PC-3 (cell line): ENCODE measurements at regions not wholly inside any gene's neighbourhood (a gene's known extent, or its start where the extent isn't known, plus 50 kb on each side); places are given as distances from the start of the nearest gene placed in this dataset.

Source experiments
- CTCF ChIP-seq: fragments of 300-600 bp; sonication (generic); conservative IDR thresholded peaks from 2 replicates; pipeline ENCODE4 v1.5.1; 2017; ENCODE audit warnings: antibody characterized with exemption, low read depth, mild to moderate bottlenecking, low read length
- EZH2 ChIP-seq: fragments of 300-600 bp; sonication (generic); IDR thresholded peaks from one replicate; pipeline ENCODE4 v1.6.1; 2017; ENCODE audit warnings: antibody characterized with exemption, mild to moderate bottlenecking, low read length; ENCODE audit not compliant: unreplicated experiment

- no peak for TF ChIP-seq CTCF
- TF ChIP-seq EZH2, result no peak
These were observed 120.7 kb downstream of the NKX6-1 start for GRCh38 chr4:84378356-84378755.
